ENCODE measurements at regions not wholly inside any gene's neighbourhood (a gene's known extent, or its start where the extent isn't known, plus 50 kb on each side); places are given as distances from the start of the nearest gene placed in this dataset.
"Not testable (repeated sequence)": the region's sequence is repeated elsewhere in the genome, so short reads cannot be mapped to it uniquely, and the experiment has no call there.

DNA sequence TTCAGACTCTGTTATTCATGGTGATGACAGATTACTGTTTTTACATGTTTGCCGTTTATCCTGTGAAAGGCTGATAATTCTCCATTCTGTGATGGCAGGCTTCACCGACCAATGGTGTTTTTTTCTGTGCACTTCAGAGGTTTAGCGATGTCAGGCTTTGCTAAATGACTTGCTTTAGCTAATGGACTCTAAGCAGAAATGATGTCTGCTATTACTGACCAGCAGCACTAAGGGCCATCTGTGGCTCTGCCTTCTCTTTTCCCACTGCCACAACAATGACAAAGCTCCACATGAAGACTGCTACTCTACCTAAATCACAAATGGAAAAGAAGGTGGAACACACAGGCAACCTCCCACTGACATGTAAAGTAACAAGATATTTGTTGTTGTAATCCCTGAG lies 68.4 kb upstream of the ALB start:
- TF ChIP-seq, protein P1, sequence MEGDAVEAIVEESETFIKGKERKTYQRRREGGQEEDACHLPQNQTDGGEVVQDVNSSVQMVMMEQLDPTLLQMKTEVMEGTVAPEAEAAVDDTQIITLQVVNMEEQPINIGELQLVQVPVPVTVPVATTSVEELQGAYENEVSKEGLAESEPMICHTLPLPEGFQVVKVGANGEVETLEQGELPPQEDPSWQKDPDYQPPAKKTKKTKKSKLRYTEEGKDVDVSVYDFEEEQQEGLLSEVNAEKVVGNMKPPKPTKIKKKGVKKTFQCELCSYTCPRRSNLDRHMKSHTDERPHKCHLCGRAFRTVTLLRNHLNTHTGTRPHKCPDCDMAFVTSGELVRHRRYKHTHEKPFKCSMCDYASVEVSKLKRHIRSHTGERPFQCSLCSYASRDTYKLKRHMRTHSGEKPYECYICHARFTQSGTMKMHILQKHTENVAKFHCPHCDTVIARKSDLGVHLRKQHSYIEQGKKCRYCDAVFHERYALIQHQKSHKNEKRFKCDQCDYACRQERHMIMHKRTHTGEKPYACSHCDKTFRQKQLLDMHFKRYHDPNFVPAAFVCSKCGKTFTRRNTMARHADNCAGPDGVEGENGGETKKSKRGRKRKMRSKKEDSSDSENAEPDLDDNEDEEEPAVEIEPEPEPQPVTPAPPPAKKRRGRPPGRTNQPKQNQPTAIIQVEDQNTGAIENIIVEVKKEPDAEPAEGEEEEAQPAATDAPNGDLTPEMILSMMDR (IDR thresholded peaks at IDR 0.05; ENCODE audit: extremely low read depth, insufficient read depth, missing control alignments): no peak
- in situ Hi-C loops (cut with MboI; ENCODE audit: low pct_unique_long_range_greater_than_20kb, low sequenced_read_pairs, unreplicated experiment): no loop called here
- no peak for DNase-seq (ENCODE audit: low spot score)

DNA sequence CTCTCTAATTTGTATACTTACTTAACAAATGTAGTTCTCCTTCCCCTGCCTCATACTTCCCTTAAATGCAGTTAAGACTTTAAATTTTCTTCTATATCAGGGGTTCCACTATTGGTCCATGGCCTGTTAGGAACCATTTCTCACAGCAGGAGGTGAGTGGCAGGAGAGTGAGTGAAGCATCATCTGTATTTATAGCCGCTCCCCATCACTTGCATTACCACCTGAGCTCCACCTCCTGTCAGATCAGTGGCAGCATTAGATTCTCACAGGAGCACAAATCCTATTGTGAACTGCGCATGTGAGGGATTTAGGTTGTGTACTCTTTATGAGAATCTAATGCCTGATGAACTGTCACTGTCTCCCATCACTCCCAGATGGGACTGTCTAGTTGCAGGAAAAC lies 72.1 kb upstream of the ALB start:
- in situ Hi-C loops (cut with MboI; ENCODE audit: low pct_unique_long_range_greater_than_20kb, low sequenced_read_pairs, unreplicated experiment); DNase-seq (ENCODE audit: low spot score): not testable (repeated sequence)

DNA sequence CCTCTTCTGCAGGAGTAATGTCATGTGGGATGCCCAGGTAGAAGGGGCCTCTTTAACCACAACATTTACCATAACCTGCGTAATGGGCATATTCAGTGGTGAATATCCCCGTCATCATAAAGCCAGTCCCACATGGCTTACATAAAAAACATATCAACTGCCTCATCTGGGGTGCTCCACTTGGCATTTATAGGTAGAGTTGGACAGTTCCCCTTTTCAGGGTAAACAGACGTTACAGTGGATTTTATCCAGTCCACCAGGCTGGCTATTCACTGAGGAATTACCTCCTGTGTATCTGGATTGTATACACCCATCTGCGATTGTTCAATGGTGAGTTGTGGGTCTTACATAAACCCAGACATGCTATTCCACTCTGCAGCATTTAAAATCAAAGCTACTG lies 70.7 kb upstream of the ANKRD17 start:
- in situ Hi-C loops (cut with MboI; ENCODE audit: low pct_unique_long_range_greater_than_20kb, low sequenced_read_pairs, unreplicated experiment): no loop called here
- DNase-seq (ENCODE audit: low spot score): no peak
- TF ChIP-seq, protein P1 (IDR thresholded peaks at IDR 0.05; ENCODE audit: extremely low read depth, insufficient read depth, missing control alignments): no peak

DNA sequence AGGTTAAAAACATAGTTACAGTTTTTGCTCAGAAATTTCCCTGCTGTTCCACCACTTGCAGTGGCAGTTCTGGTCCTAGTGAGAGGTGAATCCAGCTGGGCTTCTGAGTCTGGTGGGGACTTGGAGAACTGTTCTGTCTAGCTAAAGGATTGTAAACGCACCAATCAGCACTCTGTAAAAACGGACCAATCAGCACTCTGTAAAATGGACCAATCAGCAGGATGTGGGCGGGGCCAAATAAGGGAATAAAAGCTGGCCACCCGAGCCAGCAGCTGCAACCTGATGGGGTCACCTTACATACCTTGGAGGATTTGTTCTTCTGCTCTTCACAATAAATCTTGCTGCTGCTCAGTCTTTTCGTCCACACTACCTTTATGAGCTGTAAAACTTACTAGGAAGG lies 67.2 kb upstream of the ANKRD17 start:
- in situ Hi-C loops (cut with MboI; ENCODE audit: low pct_unique_long_range_greater_than_20kb, low sequenced_read_pairs, unreplicated experiment): not testable (repeated sequence)

GRCh38 chr4:73317092-73317491 lies 58.5 kb upstream of the ANKRD17 start:
- in situ Hi-C loops (cut with MboI; ENCODE audit: low pct_unique_long_range_greater_than_20kb, low sequenced_read_pairs, unreplicated experiment): no loop called here
- TF ChIP-seq, protein P1 (IDR thresholded peaks at IDR 0.05; ENCODE audit: extremely low read depth, insufficient read depth, missing control alignments): no peak
- DNase-seq (ENCODE audit: low spot score): no peak

More for the DNA sequence above, 67.2 kb upstream of the ANKRD17 start:
- DNase-seq (ENCODE audit: low spot score): not testable (repeated sequence)

GRCh38 chr4:73315091-73315490 lies 56.5 kb upstream of the ANKRD17 start:
- TF ChIP-seq, protein P1 (IDR thresholded peaks at IDR 0.05; ENCODE audit: extremely low read depth, insufficient read depth, missing control alignments): no peak
- no peak for DNase-seq (ENCODE audit: low spot score)
- in situ Hi-C loops (cut with MboI; ENCODE audit: low pct_unique_long_range_greater_than_20kb, low sequenced_read_pairs, unreplicated experiment): no loop called here

- in situ Hi-C loops (cut with MboI; ENCODE audit: low pct_unique_long_range_greater_than_20kb, low sequenced_read_pairs, unreplicated experiment): no loop called here
- TF ChIP-seq, protein P1 (IDR thresholded peaks at IDR 0.05; ENCODE audit: extremely low read depth, insufficient read depth, missing control alignments): no peak
- DNase-seq (ENCODE audit: low spot score): no peak
Measured at GRCh38 chr4:73312967-73313366, 54.4 kb upstream of the ANKRD17 start.

DNA sequence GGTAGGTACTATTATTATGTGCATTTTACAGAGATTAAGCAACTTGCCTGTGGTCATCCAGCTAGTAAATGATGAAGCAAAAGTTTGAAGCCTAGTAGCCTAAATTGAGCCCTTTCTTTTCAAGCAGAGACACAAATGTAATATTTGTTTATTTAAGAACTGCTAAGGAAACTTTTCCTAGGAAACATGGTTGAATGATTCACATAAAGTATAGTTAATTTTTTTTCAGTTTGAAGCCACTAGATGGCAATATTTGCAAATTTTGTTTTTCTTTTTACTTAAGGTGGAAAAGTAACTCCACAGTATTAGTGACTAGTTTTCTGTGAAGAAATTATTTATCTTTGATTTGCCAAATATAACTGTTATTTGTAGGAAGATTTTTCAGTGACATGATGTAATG lies 52.8 kb upstream of the ANKRD17 start:
- TF ChIP-seq, protein P1 (IDR thresholded peaks at IDR 0.05; ENCODE audit: extremely low read depth, insufficient read depth, missing control alignments): peak; percentile 29
- no peak for DNase-seq (ENCODE audit: low spot score)
- in situ Hi-C loops (cut with MboI; ENCODE audit: low pct_unique_long_range_greater_than_20kb, low sequenced_read_pairs, unreplicated experiment): no loop called here

All from GM13977 (cell line).